ENCODE measurements at regions not wholly inside any gene's neighbourhood (a gene's known extent, or its start where the extent isn't known, plus 50 kb on each side); places are given as distances from the start of the nearest gene placed in this dataset.

GRCh38 chr13:107374038-107374437 lies 806.1 kb upstream of the ARGLU1 start:
- CTCF ChIA-PET = no interaction called here
- no peaks in the 10 kb centered on the region for H3K36me3 ChIP-seq (ENCODE audit: control insufficient read depth, insufficient read depth, low read length)
- no peaks in the 10 kb centered on the region for H3K27me3 ChIP-seq (ENCODE audit: control insufficient read depth, insufficient read depth, low read length)
- TF ChIP-seq CTCF (IDR thresholded peaks at IDR 0.05; ENCODE audit: insufficient read depth, low read depth, low read length) = no peak
- no peak for DNase-seq (ENCODE audit: low read depth)
- no peak overlapping the region for H3K4me3 ChIP-seq (ENCODE audit: low read depth, low read length)
- POLR2A ChIA-PET = no interaction called here

- no peak for TF ChIP-seq CTCF (IDR thresholded peaks at IDR 0.05; ENCODE audit: insufficient read depth, low read depth, low read length)
- H3K27me3 ChIP-seq (ENCODE audit: control insufficient read depth, insufficient read depth, low read length) = no peaks in the 10 kb centered on the region
- no peak overlapping the region for H3K4me3 ChIP-seq (ENCODE audit: low read depth, low read length)
- ChIA-PET CTCF (no interaction called here), POLR2A (no interaction called here)
- DNase-seq (ENCODE audit: low read depth) = no peak
- no peaks in the 10 kb centered on the region for H3K36me3 ChIP-seq (ENCODE audit: control insufficient read depth, insufficient read depth, low read length)
Measured at GRCh38 chr13:107373551-107373950, 805.6 kb upstream of the ARGLU1 start.

- DNase-seq (ENCODE audit: low read depth) = no peak
Measured at GRCh38 chr13:107370015-107370785, 802.3 kb upstream of the ARGLU1 start.

GRCh38 chr13:107367258-107367657 lies 799.3 kb upstream of the ARGLU1 start:
- ChIA-PET POLR2A (no interaction called here), CTCF (no interaction called here)
- H3K36me3 ChIP-seq (ENCODE audit: control insufficient read depth, insufficient read depth, low read length) = no peaks in the 10 kb centered on the region
- H3K27me3 ChIP-seq (ENCODE audit: control insufficient read depth, insufficient read depth, low read length) = no peaks in the 10 kb centered on the region
- DNase-seq (ENCODE audit: low read depth) = no peak
- H3K4me3 ChIP-seq (ENCODE audit: low read depth, low read length) = no peak overlapping the region
- TF ChIP-seq CTCF (IDR thresholded peaks at IDR 0.05; ENCODE audit: insufficient read depth, low read depth, low read length) = no peak

More at GRCh38 chr13:107370015-107370785, 802.3 kb upstream of the ARGLU1 start:
- POLR2A ChIA-PET = no interaction called here
- CTCF ChIA-PET = no interaction called here
- Histone ChIP-seq H3K36me3 (ENCODE audit: control insufficient read depth, insufficient read depth, low read length) (no peaks in the 10 kb centered on the region), H3K4me3 (ENCODE audit: low read depth, low read length) (no peak overlapping the region), H3K27me3 (ENCODE audit: control insufficient read depth, insufficient read depth, low read length) (no peaks in the 10 kb centered on the region)
- TF ChIP-seq CTCF (IDR thresholded peaks at IDR 0.05; ENCODE audit: insufficient read depth, low read depth, low read length) = no peak

GRCh38 chr13:107365466-107366215 lies 797.7 kb upstream of the ARGLU1 start:
- ChIA-PET CTCF (no interaction called here), POLR2A (no interaction called here)
- H3K36me3 ChIP-seq (ENCODE audit: control insufficient read depth, insufficient read depth, low read length) = no peaks in the 10 kb centered on the region
- H3K4me3 ChIP-seq (ENCODE audit: low read depth, low read length) = no peak overlapping the region
- H3K27me3 ChIP-seq (ENCODE audit: control insufficient read depth, insufficient read depth, low read length) = no peaks in the 10 kb centered on the region
- no peak for TF ChIP-seq CTCF (IDR thresholded peaks at IDR 0.05; ENCODE audit: insufficient read depth, low read depth, low read length)
- no peak for DNase-seq (ENCODE audit: low read depth)

Data from BJ (cell line).